ENCODE measurements at regions not wholly inside any gene's neighbourhood (a gene's known extent, or its start where the extent isn't known, plus 50 kb on each side); places are given as distances from the start of the nearest gene placed in this dataset.
"Not testable (repeated sequence)": the region's sequence is repeated elsewhere in the genome, so short reads cannot be mapped to it uniquely, and the experiment has no call there.

DNA sequence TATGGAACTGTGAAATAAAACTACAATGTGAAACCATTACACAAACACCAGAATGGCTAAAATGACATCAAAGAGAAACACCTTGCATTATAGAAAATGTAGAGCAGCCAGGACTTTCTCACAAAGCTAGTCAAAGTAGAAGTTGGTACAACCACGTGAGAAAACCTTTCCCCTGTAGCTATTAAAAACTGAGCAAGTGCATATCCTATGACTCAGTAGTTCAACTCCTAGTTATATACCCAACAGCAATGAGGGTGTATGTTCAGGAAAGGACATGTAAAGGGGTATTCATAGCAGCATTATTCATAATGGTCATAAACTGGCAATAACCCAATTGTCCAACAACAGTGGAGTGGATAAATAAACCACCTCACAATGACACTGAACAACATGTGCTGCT lies 177.5 kb upstream of the NUDT10 start:
- no peaks in the 10 kb centered on the region for H3K36me3 Mint-ChIP-seq (ENCODE audit: insufficient read depth)
- H3K4me1 Mint-ChIP-seq (ENCODE audit: low read depth), result no peaks in the 10 kb centered on the region
- no peak overlapping the region for H3K27ac Mint-ChIP-seq
- H3K9me3 Mint-ChIP-seq (ENCODE audit: low read depth), result peaks cover 18% of the 10 kb centered on the region
- TF ChIP-seq, protein P1, sequence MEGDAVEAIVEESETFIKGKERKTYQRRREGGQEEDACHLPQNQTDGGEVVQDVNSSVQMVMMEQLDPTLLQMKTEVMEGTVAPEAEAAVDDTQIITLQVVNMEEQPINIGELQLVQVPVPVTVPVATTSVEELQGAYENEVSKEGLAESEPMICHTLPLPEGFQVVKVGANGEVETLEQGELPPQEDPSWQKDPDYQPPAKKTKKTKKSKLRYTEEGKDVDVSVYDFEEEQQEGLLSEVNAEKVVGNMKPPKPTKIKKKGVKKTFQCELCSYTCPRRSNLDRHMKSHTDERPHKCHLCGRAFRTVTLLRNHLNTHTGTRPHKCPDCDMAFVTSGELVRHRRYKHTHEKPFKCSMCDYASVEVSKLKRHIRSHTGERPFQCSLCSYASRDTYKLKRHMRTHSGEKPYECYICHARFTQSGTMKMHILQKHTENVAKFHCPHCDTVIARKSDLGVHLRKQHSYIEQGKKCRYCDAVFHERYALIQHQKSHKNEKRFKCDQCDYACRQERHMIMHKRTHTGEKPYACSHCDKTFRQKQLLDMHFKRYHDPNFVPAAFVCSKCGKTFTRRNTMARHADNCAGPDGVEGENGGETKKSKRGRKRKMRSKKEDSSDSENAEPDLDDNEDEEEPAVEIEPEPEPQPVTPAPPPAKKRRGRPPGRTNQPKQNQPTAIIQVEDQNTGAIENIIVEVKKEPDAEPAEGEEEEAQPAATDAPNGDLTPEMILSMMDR (IDR thresholded peaks at IDR 0.05; ENCODE audit: unreplicated experiment), result no peak
- DNase-seq (ENCODE audit: low spot score, unreplicated experiment), result no peak
- H3K4me3 Mint-ChIP-seq (ENCODE audit: low read depth), result no peak overlapping the region
- no peaks in the 10 kb centered on the region for H3K27me3 Mint-ChIP-seq

DNA sequence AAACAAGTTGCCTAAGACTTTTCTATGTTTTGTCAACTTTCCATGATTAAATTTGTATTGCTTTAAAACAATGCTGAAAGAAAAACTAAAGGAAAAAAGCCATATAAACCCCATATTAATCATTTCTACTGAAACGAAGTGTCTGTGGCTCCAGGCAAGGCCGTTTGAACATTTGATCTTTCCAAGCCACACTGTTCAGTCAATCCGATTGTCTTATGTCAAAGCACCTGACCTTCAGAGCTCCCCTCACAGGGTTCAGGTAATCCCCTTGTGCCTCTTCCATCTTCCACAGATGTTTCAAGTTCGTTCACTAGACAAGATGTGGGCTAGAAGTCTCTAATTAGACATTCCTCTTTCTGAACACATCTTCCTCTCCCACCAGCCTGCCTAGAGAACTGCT lies 177.1 kb upstream of the NUDT10 start:
- H3K27me3 Mint-ChIP-seq, result no peaks in the 10 kb centered on the region
- H3K36me3 Mint-ChIP-seq (ENCODE audit: insufficient read depth), result no peaks in the 10 kb centered on the region
- no peak overlapping the region for H3K27ac Mint-ChIP-seq
- peaks cover 18% of the 10 kb centered on the region for H3K9me3 Mint-ChIP-seq (ENCODE audit: low read depth)
- no peaks in the 10 kb centered on the region for H3K4me1 Mint-ChIP-seq (ENCODE audit: low read depth)
- DNase-seq (ENCODE audit: low spot score, unreplicated experiment), result no peak
- no peak overlapping the region for H3K4me3 Mint-ChIP-seq (ENCODE audit: low read depth)
- TF ChIP-seq, protein P1 (IDR thresholded peaks at IDR 0.05; ENCODE audit: unreplicated experiment), result no peak

DNA sequence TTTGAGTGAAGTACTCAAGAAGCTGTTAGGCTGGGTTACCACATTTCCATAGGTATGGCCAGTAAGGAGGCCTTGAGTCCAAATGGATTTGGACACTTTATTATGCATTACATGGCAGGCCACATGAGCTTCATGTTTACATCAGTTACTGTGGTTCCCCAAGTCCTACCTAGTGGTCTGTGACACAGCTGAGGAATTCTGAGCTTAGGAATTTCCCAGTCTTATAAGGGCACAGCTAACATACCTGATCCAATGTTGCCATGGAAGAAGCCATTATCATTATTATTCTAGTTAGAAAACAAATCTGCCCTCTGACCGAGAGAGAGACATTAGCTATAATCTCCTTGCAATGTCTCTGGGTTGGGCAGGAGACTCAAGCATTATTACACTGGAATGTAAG lies 174.4 kb upstream of the NUDT10 start:
- peaks cover 13% of the 10 kb centered on the region for H3K9me3 Mint-ChIP-seq (ENCODE audit: low read depth)

DNA sequence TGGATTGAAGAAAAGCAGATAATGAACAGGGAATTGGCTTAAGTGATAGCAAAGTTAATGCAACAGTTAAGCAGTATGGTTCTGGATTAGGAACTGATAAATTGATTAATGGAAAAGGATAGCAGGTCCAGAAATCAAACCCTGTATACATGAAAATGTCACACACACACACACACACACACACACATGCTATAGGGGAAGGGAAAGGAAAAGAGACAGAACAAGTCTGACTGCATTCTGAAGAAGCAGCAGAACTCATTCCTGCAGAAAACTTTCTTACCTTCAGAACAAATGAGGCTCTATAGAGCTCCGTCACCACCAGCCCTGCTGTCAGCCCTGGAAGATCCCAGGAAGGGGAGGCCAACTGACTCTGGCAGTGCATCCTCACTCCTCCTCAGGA lies 173.2 kb upstream of the NUDT10 start:
- H3K36me3 Mint-ChIP-seq (ENCODE audit: insufficient read depth); H3K4me3 Mint-ChIP-seq (ENCODE audit: low read depth); H3K4me1 Mint-ChIP-seq (ENCODE audit: low read depth); DNase-seq (ENCODE audit: low spot score, unreplicated experiment); H3K27me3 Mint-ChIP-seq; H3K27ac Mint-ChIP-seq: not testable (repeated sequence)
- H3K9me3 Mint-ChIP-seq (ENCODE audit: low read depth), result peaks cover 11% of the 10 kb centered on the region

More for the DNA sequence above, 174.4 kb upstream of the NUDT10 start:
- no peaks in the 10 kb centered on the region for H3K4me1 Mint-ChIP-seq (ENCODE audit: low read depth)
- H3K4me3 Mint-ChIP-seq (ENCODE audit: low read depth), result no peak overlapping the region
- H3K27me3 Mint-ChIP-seq, result no peaks in the 10 kb centered on the region
- H3K27ac Mint-ChIP-seq, result no peak overlapping the region
- no peaks in the 10 kb centered on the region for H3K36me3 Mint-ChIP-seq (ENCODE audit: insufficient read depth)
- TF ChIP-seq, protein P1 (IDR thresholded peaks at IDR 0.05; ENCODE audit: unreplicated experiment), result no peak
- DNase-seq (ENCODE audit: low spot score, unreplicated experiment), result no peak

DNA sequence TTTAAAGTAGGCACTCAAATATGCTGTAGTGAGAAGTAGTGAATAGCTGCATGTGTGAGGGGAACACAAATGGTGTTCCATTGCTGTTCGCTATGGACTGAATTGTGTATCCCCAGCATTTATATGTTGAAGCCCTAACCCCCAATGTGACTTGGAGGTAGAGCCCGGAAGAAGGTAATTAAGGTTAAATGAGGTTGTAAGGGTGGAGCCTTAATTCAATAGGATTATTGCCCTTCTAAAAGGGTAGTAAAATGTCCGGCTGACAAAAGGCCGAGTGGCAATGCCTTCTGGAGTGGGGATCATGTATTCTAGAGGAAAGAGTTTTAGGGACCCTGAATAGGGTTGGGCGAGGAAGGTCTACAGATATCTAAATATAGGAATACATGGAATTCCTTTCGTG lies 168.9 kb upstream of the NUDT10 start:
- peaks cover 2% of the 10 kb centered on the region for H3K4me1 Mint-ChIP-seq (ENCODE audit: low read depth)
- DNase-seq (ENCODE audit: low spot score, unreplicated experiment), result no peak
- no peaks in the 10 kb centered on the region for H3K27me3 Mint-ChIP-seq
- peaks cover 12% of the 10 kb centered on the region for H3K9me3 Mint-ChIP-seq (ENCODE audit: low read depth)
- no peaks in the 10 kb centered on the region for H3K36me3 Mint-ChIP-seq (ENCODE audit: insufficient read depth)
- TF ChIP-seq, protein P1 (IDR thresholded peaks at IDR 0.05; ENCODE audit: unreplicated experiment), result no peak
- no peak overlapping the region for H3K4me3 Mint-ChIP-seq (ENCODE audit: low read depth)
- no peak overlapping the region for H3K27ac Mint-ChIP-seq

DNA sequence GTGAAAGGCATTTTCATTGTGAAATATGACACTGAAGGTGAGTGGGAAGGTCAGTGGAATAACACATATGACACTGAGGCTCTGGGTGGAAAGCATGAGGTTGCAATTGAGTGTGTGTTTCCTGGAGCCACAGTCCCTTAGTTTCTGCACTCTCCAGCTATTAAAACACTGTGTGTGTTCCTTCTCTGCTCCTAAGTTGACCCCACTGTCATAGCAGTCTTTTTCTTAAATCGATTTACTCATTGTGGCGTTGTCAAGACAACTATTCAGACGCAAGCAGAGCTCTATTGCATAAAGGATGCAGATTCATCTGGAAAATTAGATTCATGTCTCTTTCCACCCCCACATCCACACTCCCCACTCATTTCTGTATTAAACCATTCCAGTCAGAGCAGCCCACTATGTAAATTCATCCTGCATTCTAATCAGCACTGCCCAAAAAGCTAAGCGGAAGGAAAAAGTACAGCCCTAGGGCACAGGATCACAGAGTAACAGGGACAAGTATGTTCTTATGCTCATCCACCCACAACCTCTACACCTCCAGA lies 154.2 kb upstream of the NUDT10 start:
- H3K27me3 Mint-ChIP-seq; H3K4me1 Mint-ChIP-seq (ENCODE audit: low read depth); H3K27ac Mint-ChIP-seq; DNase-seq (ENCODE audit: low spot score, unreplicated experiment); H3K36me3 Mint-ChIP-seq (ENCODE audit: insufficient read depth); H3K4me3 Mint-ChIP-seq (ENCODE audit: low read depth): not testable (repeated sequence)
- H3K9me3 Mint-ChIP-seq (ENCODE audit: low read depth), result peaks cover 12% of the 10 kb centered on the region

DNA sequence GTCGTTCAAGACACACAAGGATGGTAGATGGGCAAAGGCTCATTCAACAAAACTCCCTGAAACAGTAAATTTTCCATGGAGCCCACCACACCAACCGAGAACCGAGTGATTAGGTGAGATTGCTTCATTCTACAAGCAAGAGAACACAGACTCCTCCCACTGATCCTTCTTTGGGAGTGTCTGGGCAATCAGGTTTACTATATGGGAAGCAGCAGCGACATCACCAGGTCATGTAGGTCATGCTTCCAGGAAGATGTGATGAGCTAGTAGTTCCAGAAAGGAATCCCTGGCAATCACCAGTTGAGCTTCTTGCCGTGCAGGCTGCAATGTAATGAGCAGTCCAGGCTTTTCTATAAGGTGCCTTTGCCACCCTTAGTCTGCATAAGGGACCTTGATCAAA lies 152.8 kb upstream of the NUDT10 start:
- not testable (repeated sequence) for DNase-seq (ENCODE audit: low spot score, unreplicated experiment); H3K27me3 Mint-ChIP-seq; H3K9me3 Mint-ChIP-seq (ENCODE audit: low read depth); H3K27ac Mint-ChIP-seq; H3K4me3 Mint-ChIP-seq (ENCODE audit: low read depth); H3K4me1 Mint-ChIP-seq (ENCODE audit: low read depth); H3K36me3 Mint-ChIP-seq (ENCODE audit: insufficient read depth)
